CD4-positive, CD25-positive, alpha-beta regulatory T cell (primary cell): ENCODE measurements at regions not wholly inside any gene's neighbourhood (a gene's known extent, or its start where the extent isn't known, plus 50 kb on each side); places are given as distances from the start of the nearest gene placed in this dataset.

Source experiments
- ATAC-seq, 2 donors: fragments of 150-1000 bp; cut with Tn5 transposase; one replicate each; pipeline ENCODE4 v1.10.0; 2021; ENCODE audit warnings: low read depth in 2 of 2, moderate number of reproducible peaks in 2 of 2, moderate library complexity in 1 of 2
- DNase-seq, 3 donors: peaks; one replicate each; pipeline versions ENCODE4 v3.0.0 to v3.0.0-alpha.2; 2012 to 2022; ENCODE audit warnings: mixed read lengths in 1 of 3
- H3K27ac ChIP-seq: one replicate; pipeline ENCODE4 v1.7.0; 2013; ENCODE audit warnings: mild to moderate bottlenecking, low read length; ENCODE audit not compliant: insufficient read depth, poor library complexity, severe bottlenecking
- H3K27me3 ChIP-seq: one replicate; pipeline ENCODE4 v1.7.0; 2013; ENCODE audit warnings: low read length; ENCODE audit not compliant: control insufficient read depth, insufficient read depth
- H3K36me3 ChIP-seq: one replicate; pipeline ENCODE4 v1.7.0; 2013; ENCODE audit warnings: mild to moderate bottlenecking, low read length, moderate library complexity; ENCODE audit not compliant: control insufficient read depth, insufficient read depth
- H3K4me1 ChIP-seq: 2 replicates; pipeline ENCODE4 v1.7.0; 2013; ENCODE audit warnings: mild to moderate bottlenecking, low read length; ENCODE audit not compliant: insufficient read depth, control insufficient read depth, poor library complexity, severe bottlenecking
- H3K4me3 ChIP-seq: one replicate; pipeline ENCODE4 v1.7.0; 2013; ENCODE audit warnings: low read depth, mild to moderate bottlenecking, low read length, moderate library complexity
- H3K9me3 ChIP-seq, 2 experiments: 1 replicate in 1 of 2; 2 replicates in 1 of 2; pipeline ENCODE4 v1.7.0; 2013; ENCODE audit warnings: low read length in 2 of 2, mild to moderate bottlenecking in 1 of 2, moderate library complexity in 1 of 2; ENCODE audit not compliant: control insufficient read depth in 2 of 2
- H3K27ac Mint-ChIP-seq, 3 donors: one replicate each; pipeline ENCODE4 v1.8.0; 2020 to 2022; ENCODE audit warnings: mild to moderate bottlenecking in 3 of 3, mixed read lengths in 3 of 3, moderate library complexity in 2 of 3
- H3K27me3 Mint-ChIP-seq: one replicate; pipeline ENCODE4 v1.8.0; 2022; ENCODE audit warnings: mild to moderate bottlenecking, mixed read lengths
- H3K36me3 Mint-ChIP-seq: one replicate; pipeline ENCODE4 v1.8.0; 2020; ENCODE audit warnings: mixed read lengths
- H3K4me1 Mint-ChIP-seq, 4 donors: one replicate each; pipeline ENCODE4 v1.8.0; 2020 to 2022; ENCODE audit warnings: mixed read lengths in 4 of 4, mild to moderate bottlenecking in 1 of 4
- H3K4me3 Mint-ChIP-seq, 4 donors: one replicate each; pipeline ENCODE4 v1.8.0; 2020 to 2022; ENCODE audit warnings: mild to moderate bottlenecking in 4 of 4, mixed read lengths in 4 of 4, moderate library complexity in 3 of 4
- H3K9me3 Mint-ChIP-seq, 7 donors: one replicate each; pipeline ENCODE4 v1.8.0; 2020 to 2022; ENCODE audit warnings: mixed read lengths in 7 of 7, mild to moderate bottlenecking in 3 of 7, moderate library complexity in 2 of 7

GRCh38 chr2:47267711-47268086 is 91.4 kb upstream of the CALM2 start:
- no peaks in the 10 kb centered on the region for H3K27me3 ChIP-seq
- H3K27me3 Mint-ChIP-seq: peaks cover 6% of the 10 kb centered on the region

DNA sequence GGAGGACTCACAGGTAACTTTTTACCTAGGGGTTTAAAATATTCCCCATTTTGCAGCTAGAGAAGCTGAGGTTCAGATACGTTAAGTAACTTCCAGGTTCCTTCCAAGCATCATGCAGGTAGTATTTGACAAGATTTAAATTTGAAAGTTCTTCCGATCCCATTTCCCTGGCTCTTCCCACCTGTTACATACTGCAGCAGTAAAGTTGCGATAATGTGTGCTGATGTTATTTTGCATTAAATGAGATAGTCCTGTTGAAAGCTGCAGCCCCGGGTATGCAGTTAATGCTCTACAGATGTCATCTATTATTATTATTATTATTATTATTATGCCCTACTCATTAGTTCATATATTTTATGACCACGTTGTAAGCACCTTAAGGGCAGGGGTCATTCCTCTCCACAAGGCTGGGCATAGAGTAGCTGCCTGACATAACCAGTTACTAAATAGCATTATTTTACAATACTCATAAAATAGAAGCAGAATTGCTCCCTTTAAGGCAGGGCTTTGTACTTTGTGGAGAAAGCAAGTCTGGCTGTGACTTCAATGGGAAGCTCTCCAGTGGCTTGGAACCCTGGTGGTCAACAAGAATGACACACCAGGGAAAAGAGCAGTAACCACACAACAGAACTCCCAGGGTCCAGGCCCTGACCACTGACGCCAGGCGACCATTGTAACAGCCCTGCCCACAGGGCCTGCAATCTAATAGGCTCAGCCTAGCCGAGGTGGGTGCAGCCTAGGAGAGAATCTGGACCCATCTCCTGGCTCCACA is 90.8 kb upstream of the CALM2 start:
- peaks cover 3% of the 10 kb centered on the region for H3K4me1 ChIP-seq
- H3K9me3 Mint-ChIP-seq: no peaks in the 10 kb centered on the region
- H3K4me3 ChIP-seq: no peak overlapping the region
- no peaks in the 10 kb centered on the region for H3K9me3 ChIP-seq
- no peak overlapping the region for H3K27ac ChIP-seq
- no peaks in the 10 kb centered on the region for H3K27me3 ChIP-seq
- peaks cover 0 to 4% (median under 1%) of the 10 kb centered on the region in 4 donors for H3K4me1 Mint-ChIP-seq
- DNase-seq (no peak), ATAC-seq (no peak)
- H3K36me3 ChIP-seq: no peaks in the 10 kb centered on the region
- peaks cover 6% of the 10 kb centered on the region for H3K27me3 Mint-ChIP-seq
- H3K36me3 Mint-ChIP-seq: no peaks in the 10 kb centered on the region
- H3K4me3 Mint-ChIP-seq: no peak overlapping the region
- no peak overlapping the region for H3K27ac Mint-ChIP-seq

More at GRCh38 chr2:47267711-47268086, 91.4 kb upstream of the CALM2 start:
- no peak for ATAC-seq
- no peak overlapping the region for H3K4me3 ChIP-seq
- no peaks in the 10 kb centered on the region for H3K36me3 ChIP-seq
- DNase-seq: no peak
- H3K9me3 ChIP-seq: no peaks in the 10 kb centered on the region
- Mint-ChIP-seq H3K4me1 (peaks cover 0 to 4% (median under 1%) of the 10 kb centered on the region in 4 donors), H3K9me3 (no peaks in the 10 kb centered on the region), H3K4me3 (no peak overlapping the region), H3K36me3 (no peaks in the 10 kb centered on the region), H3K27ac (no peak overlapping the region)
- H3K4me1 ChIP-seq: peaks cover 9% of the 10 kb centered on the region
- H3K27ac ChIP-seq: no peak overlapping the region

DNA sequence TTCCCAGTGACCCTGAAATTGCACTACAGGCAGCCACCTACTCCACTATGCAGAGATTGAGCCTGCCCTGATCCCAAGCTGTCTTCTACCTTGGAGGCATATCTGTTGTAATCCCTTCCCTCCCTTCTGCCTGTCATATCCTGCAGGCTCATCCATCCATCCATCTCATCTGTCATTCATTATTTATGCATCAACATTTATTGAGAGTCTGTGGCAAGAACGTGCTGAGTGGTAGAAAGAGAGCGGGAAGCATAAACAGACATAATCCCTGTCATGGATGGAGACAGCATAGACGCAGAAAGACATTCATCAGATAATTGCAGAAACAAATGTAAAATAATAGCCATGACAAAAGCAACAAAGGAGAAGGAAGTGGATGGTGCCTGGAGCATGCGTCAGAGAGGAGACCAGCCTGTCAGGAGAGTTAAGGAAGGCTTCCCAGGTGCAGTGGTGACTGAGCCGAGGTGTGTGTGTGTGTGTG is 89.5 kb upstream of the CALM2 start:
- Mint-ChIP-seq H3K4me3 (no peak overlapping the region), H3K4me1 (no peaks in the 10 kb centered on the region), H3K36me3 (no peaks in the 10 kb centered on the region), H3K27me3 (peaks cover under 1% of the 10 kb centered on the region), H3K27ac (no peak overlapping the region), H3K9me3 (no peaks in the 10 kb centered on the region)
- H3K36me3 ChIP-seq: no peaks in the 10 kb centered on the region
- H3K27me3 ChIP-seq: no peaks in the 10 kb centered on the region
- no peak for DNase-seq
- no peak overlapping the region for H3K4me3 ChIP-seq
- no peak for ATAC-seq
- no peaks in the 10 kb centered on the region for H3K4me1 ChIP-seq
- no peak overlapping the region for H3K27ac ChIP-seq
- no peaks in the 10 kb centered on the region for H3K9me3 ChIP-seq

DNA sequence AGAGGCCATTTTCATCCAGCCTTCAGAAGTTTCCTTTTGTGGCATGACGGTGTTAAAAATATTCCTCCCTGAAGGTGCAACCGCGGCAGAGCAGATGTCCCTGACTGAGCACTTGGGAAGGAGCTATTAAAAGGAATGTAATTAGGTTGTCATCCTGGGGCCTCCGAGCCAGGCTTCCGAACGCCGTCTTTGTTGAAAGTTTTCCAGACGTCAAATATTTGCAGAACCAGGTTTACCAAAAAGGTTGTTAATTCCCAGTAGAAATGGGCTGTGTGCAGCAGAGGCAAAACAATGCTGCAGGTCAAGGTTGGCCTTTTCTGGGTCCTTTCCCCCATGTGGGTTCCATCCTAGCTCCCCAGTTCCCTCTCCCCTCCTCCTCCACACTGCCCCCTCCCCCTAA is 88.8 kb upstream of the CALM2 start:
- no peaks in the 10 kb centered on the region for H3K27me3 ChIP-seq
- DNase-seq: no peak
- Mint-ChIP-seq H3K9me3 (no peaks in the 10 kb centered on the region), H3K4me1 (no peaks in the 10 kb centered on the region), H3K27ac (no peak overlapping the region), H3K36me3 (no peaks in the 10 kb centered on the region), H3K27me3 (no peaks in the 10 kb centered on the region), H3K4me3 (no peak overlapping the region)
- no peak overlapping the region for H3K27ac ChIP-seq
- no peaks in the 10 kb centered on the region for H3K9me3 ChIP-seq
- no peak overlapping the region for H3K4me3 ChIP-seq
- H3K4me1 ChIP-seq: no peaks in the 10 kb centered on the region
- ATAC-seq: no peak
- no peaks in the 10 kb centered on the region for H3K36me3 ChIP-seq

DNA sequence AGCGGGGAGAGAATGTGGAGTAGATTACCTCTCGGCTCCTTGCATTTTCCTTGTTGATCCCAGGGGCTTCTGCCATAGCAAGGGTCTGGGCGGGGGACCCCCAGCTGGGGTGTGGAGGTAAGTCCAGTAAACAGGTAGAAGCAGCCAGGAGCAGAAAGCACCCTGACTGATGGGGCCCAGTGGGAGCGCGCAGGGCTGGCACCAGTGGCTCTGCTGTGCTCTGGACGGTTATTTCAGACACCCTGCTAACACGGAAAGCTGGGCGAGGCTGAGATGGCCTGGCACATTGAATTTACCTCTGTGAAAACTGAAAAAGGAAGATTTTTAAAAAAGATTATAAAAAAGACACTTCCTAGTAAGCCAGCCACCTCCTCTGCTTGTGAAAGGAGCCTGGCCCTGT is 88.4 kb upstream of the CALM2 start:
- Histone ChIP-seq H3K9me3 (no peaks in the 10 kb centered on the region), H3K4me1 (no peaks in the 10 kb centered on the region), H3K4me3 (no peak overlapping the region), H3K27me3 (no peaks in the 10 kb centered on the region), H3K27ac (no peak overlapping the region), H3K36me3 (no peaks in the 10 kb centered on the region)
- Mint-ChIP-seq H3K27me3 (no peaks in the 10 kb centered on the region), H3K9me3 (no peaks in the 10 kb centered on the region), H3K4me1 (no peaks in the 10 kb centered on the region), H3K4me3 (no peak overlapping the region), H3K27ac (no peak overlapping the region), H3K36me3 (no peaks in the 10 kb centered on the region)
- ATAC-seq (no peak), DNase-seq (no peak)

DNA sequence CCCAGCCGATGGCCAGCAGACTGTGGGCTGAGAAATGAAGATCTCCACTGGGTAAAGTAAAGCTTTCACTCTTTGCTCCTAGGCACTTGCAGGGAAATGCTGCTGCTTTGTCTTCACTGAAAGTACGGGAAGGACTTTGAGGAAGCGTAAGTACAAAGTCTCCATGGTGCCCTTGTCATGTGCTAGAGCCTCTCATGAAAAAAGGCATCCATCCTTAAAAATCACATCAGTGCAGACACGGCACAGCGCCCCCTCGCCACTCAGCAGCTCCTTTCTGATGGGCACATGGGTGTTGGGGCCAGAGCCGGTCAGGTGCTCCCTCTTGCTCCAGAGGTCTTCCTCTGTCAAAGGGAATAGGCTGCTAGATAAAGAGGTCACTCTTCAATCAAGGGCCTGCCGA is 87.8 kb upstream of the CALM2 start:
- Histone ChIP-seq H3K9me3 (no peaks in the 10 kb centered on the region), H3K4me1 (no peaks in the 10 kb centered on the region), H3K27ac (no peak overlapping the region), H3K36me3 (no peaks in the 10 kb centered on the region), H3K27me3 (no peaks in the 10 kb centered on the region), H3K4me3 (no peak overlapping the region)
- H3K4me3 Mint-ChIP-seq: no peak overlapping the region
- ATAC-seq: no peak
- no peaks in the 10 kb centered on the region for H3K4me1 Mint-ChIP-seq
- no peaks in the 10 kb centered on the region for H3K9me3 Mint-ChIP-seq
- H3K27me3 Mint-ChIP-seq: no peaks in the 10 kb centered on the region
- H3K27ac Mint-ChIP-seq: no peak overlapping the region
- no peaks in the 10 kb centered on the region for H3K36me3 Mint-ChIP-seq
- DNase-seq: no peak

DNA sequence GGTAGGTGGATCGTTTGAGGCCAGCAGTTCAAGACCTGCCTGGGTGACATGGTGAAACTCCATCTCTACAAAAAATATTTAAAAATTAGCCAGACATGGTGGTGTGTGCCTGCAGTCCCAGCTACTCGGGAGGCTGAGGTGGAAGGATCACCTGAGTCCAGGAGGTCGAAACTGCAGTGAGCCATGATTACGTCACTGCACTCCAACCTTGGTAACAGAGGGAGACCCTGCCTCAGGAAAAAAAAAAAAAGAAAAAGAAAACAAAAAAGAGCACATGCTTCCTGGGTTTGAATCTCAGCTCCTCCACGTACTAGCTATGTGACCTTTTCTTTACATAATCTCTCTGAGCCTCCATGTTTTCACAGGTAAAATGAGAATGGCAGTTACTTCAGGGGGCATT is 86.3 kb upstream of the CALM2 start:
- no peaks in the 10 kb centered on the region for H3K9me3 ChIP-seq
- no peaks in the 10 kb centered on the region for H3K4me1 ChIP-seq
- no peak for ATAC-seq
- no peaks in the 10 kb centered on the region for H3K27me3 ChIP-seq
- Mint-ChIP-seq H3K4me1 (no peaks in the 10 kb centered on the region), H3K27ac (no peak overlapping the region), H3K9me3 (no peaks in the 10 kb centered on the region), H3K36me3 (no peaks in the 10 kb centered on the region), H3K4me3 (no peak overlapping the region), H3K27me3 (no peaks in the 10 kb centered on the region)
- no peak overlapping the region for H3K27ac ChIP-seq
- no peak for DNase-seq
- H3K4me3 ChIP-seq: no peak overlapping the region
- H3K36me3 ChIP-seq: no peaks in the 10 kb centered on the region

- H3K27ac ChIP-seq: no peak overlapping the region
- H3K36me3 ChIP-seq: no peaks in the 10 kb centered on the region
- Mint-ChIP-seq H3K36me3 (no peaks in the 10 kb centered on the region), H3K9me3 (no peaks in the 10 kb centered on the region), H3K27me3 (no peaks in the 10 kb centered on the region), H3K4me3 (no peak overlapping the region), H3K27ac (no peak overlapping the region), H3K4me1 (no peaks in the 10 kb centered on the region)
- H3K4me1 ChIP-seq: no peaks in the 10 kb centered on the region
- no peak overlapping the region for H3K4me3 ChIP-seq
- ATAC-seq (no peak), DNase-seq (no peak)
- no peaks in the 10 kb centered on the region for H3K9me3 ChIP-seq
- H3K27me3 ChIP-seq: no peaks in the 10 kb centered on the region
Observed at GRCh38 chr2:47260971-47261370, 84.7 kb upstream of the CALM2 start.
